Liver (tissue), 8 donors: ENCODE measurements at regions not wholly inside any gene's neighbourhood (a gene's known extent, or its start where the extent isn't known, plus 50 kb on each side); places are given as distances from the start of the nearest gene placed in this dataset.

Experiments used
- DNase-seq: peaks from one replicate; pipeline ENCODE4 v3.0.0-alpha.2; 2017; ENCODE audit warnings: low spot score
- H3K27ac ChIP-seq, 2 donors: one replicate each; pipeline ENCODE4 v1.7.0; 2013; ENCODE audit warnings: inconsistent platforms in 2 of 2, low read length in 2 of 2, control low read depth in 1 of 2, low read depth in 1 of 2, mild to moderate bottlenecking in 1 of 2
- H3K27me3 ChIP-seq, 4 donors: one replicate each; pipeline versions ENCODE4 v1.6.1 to v1.7.0; 2013; ENCODE audit warnings: low read length in 3 of 4, inconsistent platforms in 1 of 4, mild to moderate bottlenecking in 1 of 4, moderate library complexity in 1 of 4; ENCODE audit not compliant: control insufficient read depth in 4 of 4, insufficient read depth in 4 of 4
- H3K36me3 ChIP-seq, 4 donors: one replicate each; pipeline versions ENCODE4 v1.6.1 to v1.7.0; 2013; ENCODE audit warnings: low read length in 3 of 4, mild to moderate bottlenecking in 3 of 4, low read depth in 1 of 4, moderate library complexity in 1 of 4; ENCODE audit not compliant: control insufficient read depth in 4 of 4, insufficient read depth in 3 of 4
- H3K4me1 ChIP-seq, 4 donors: one replicate each; pipeline versions ENCODE4 v1.6.1 to v1.7.0; 2013; ENCODE audit warnings: low read length in 3 of 4, mild to moderate bottlenecking in 3 of 4, moderate library complexity in 1 of 4; ENCODE audit not compliant: control insufficient read depth in 4 of 4, insufficient read depth in 4 of 4
- H3K4me3 ChIP-seq, 3 donors: one replicate each; pipeline versions ENCODE4 v1.6.1 to v1.7.0; 2013; ENCODE audit warnings: low read length in 3 of 3, control low read depth in 1 of 3, low read depth in 1 of 3, mild to moderate bottlenecking in 1 of 3
- H3K9ac ChIP-seq, 2 donors: one replicate each; pipeline ENCODE4 v1.7.0; 2013; ENCODE audit warnings: low read length in 2 of 2, mild to moderate bottlenecking in 2 of 2, moderate library complexity in 2 of 2, control low read depth in 1 of 2, low read depth in 1 of 2
- H3K9me3 ChIP-seq, 4 donors: one replicate each; pipeline versions ENCODE4 v1.6.1 to v1.7.0; 2013; ENCODE audit warnings: low read length in 3 of 4; ENCODE audit not compliant: control insufficient read depth in 4 of 4
- EGR1 ChIP-seq, 2 donors: IDR thresholded peaks; 2 replicates each; pipeline ENCODE4 v1.6.1; 2016 to 2018; ENCODE audit warnings: antibody characterized with exemption in 2 of 2, low read depth in 2 of 2
- FOXA1 ChIP-seq: IDR thresholded peaks from 2 replicates; pipeline ENCODE4 v1.6.1; 2016; ENCODE audit warnings: antibody characterized with exemption
- GABPA ChIP-seq, 2 donors: IDR thresholded peaks in 1 of 2; conservative IDR thresholded peaks in 1 of 2; 2 replicates each; pipeline ENCODE4 v1.6.1; 2016; ENCODE audit warnings: antibody characterized with exemption in 2 of 2, mild to moderate bottlenecking in 1 of 2, moderate library complexity in 1 of 2
- JUND ChIP-seq, 2 donors: IDR thresholded peaks; 2 replicates each; pipeline ENCODE4 v1.6.1; 2016; ENCODE audit warnings: antibody characterized with exemption in 2 of 2
- NR2F2 ChIP-seq: IDR thresholded peaks from 2 replicates; pipeline ENCODE4 v1.6.1; 2016; ENCODE audit warnings: antibody characterized with exemption
- RAD21 ChIP-seq, 2 donors: IDR thresholded peaks; 2 replicates each; pipeline ENCODE4 v1.6.1; 2016; ENCODE audit warnings: antibody characterized with exemption in 2 of 2, mild to moderate bottlenecking in 2 of 2
- RXRA ChIP-seq, 2 donors: IDR thresholded peaks; 2 replicates each; pipeline ENCODE4 v1.6.1; 2017 to 2018; ENCODE audit warnings: antibody characterized with exemption in 2 of 2, mild to moderate bottlenecking in 1 of 2
- SP1 ChIP-seq: IDR thresholded peaks from 2 replicates; pipeline ENCODE4 v1.6.1; 2018; ENCODE audit warnings: antibody characterized with exemption, mild to moderate bottlenecking
- TAF1 ChIP-seq: conservative IDR thresholded peaks from 2 replicates; pipeline ENCODE4 v1.6.1; 2016; ENCODE audit warnings: antibody characterized with exemption, mild to moderate bottlenecking
- YY1 ChIP-seq: IDR thresholded peaks from 2 replicates; pipeline ENCODE4 v1.6.1; 2016; ENCODE audit warnings: antibody characterized with exemption, mild to moderate bottlenecking
- WGBS: extraction: QIAGEN DNeasy Blood & Tissue Kit; methylation state at CpG from one replicate; pipeline ENCODE4 v1.1.7; 2013; 5-methylcytosine and 5-hydroxymethylcytosine counted together
- TF ChIP-seq, protein P1 (sequence below): IDR thresholded peaks from 2 replicates; pipeline ENCODE4 v1.6.1; 2016; ENCODE audit warnings: antibody characterized with exemption
- TF ChIP-seq, protein P2 (sequence below): IDR thresholded peaks from 2 replicates; pipeline ENCODE4 v1.6.1; 2016; ENCODE audit warnings: antibody characterized with exemption
- TF ChIP-seq, protein P3 (sequence below): fragments of 150-350 bp; IDR thresholded peaks from 2 replicates; pipeline ENCODE4 v1.5.1; 2017; ENCODE audit warnings: improper control_type of control experiment, low read depth, low read length; ENCODE audit not compliant: missing input control
- TF ChIP-seq, protein P4 (sequence below): IDR thresholded peaks from 2 replicates; pipeline ENCODE4 v1.6.1; 2016; ENCODE audit warnings: antibody characterized with exemption, mild to moderate bottlenecking
- donor health status: healthy.
- donor health status: healthy.
- donor health status: healthy.
- donor health status: healthy.
- donor health status: healthy.

DNA sequence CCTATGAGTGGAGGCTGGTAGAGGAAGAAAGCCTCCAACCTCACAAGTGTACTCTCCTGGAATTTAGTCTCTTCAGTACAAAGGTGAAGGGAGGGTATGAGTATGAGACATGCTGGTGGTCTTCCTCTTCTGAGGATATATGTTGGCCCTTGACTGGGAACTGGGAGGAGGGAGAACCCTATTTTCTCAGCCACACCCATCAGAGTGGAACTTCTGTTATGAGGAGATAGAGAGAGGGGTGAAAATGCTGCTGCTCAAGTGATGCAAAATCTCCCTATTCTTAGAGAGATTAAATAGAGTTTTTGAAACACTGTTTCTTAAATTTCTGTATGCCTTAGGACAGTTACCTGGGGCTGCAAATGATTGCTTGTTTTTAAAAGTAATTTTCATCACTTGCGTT lies 203.4 kb upstream of the PRR16 start:
- no peaks in the 10 kb centered on the region for H3K9me3 ChIP-seq
- no peak overlapping the region for H3K4me3 ChIP-seq
- WGBS, result 83% methylated on average over 1 of the region's 1 CpG
- H3K9ac ChIP-seq, result no peak overlapping the region
- H3K36me3 ChIP-seq, result no peaks in the 10 kb centered on the region
- TF ChIP-seq TAF1 (no peak), JUND (IDR thresholded peaks at IDR 0.05) (no peak), RXRA (IDR thresholded peaks at IDR 0.05) (no peak)
- TF ChIP-seq, protein P1, sequence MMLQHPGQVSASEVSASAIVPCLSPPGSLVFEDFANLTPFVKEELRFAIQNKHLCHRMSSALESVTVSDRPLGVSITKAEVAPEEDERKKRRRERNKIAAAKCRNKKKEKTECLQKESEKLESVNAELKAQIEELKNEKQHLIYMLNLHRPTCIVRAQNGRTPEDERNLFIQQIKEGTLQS, result no peak
- TF ChIP-seq, protein P2, sequence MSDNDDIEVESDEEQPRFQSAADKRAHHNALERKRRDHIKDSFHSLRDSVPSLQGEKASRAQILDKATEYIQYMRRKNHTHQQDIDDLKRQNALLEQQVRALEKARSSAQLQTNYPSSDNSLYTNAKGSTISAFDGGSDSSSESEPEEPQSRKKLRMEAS, result no peak
- TF ChIP-seq, protein P3, sequence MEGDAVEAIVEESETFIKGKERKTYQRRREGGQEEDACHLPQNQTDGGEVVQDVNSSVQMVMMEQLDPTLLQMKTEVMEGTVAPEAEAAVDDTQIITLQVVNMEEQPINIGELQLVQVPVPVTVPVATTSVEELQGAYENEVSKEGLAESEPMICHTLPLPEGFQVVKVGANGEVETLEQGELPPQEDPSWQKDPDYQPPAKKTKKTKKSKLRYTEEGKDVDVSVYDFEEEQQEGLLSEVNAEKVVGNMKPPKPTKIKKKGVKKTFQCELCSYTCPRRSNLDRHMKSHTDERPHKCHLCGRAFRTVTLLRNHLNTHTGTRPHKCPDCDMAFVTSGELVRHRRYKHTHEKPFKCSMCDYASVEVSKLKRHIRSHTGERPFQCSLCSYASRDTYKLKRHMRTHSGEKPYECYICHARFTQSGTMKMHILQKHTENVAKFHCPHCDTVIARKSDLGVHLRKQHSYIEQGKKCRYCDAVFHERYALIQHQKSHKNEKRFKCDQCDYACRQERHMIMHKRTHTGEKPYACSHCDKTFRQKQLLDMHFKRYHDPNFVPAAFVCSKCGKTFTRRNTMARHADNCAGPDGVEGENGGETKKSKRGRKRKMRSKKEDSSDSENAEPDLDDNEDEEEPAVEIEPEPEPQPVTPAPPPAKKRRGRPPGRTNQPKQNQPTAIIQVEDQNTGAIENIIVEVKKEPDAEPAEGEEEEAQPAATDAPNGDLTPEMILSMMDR, result no peak
- DNase-seq, result no peak
- H3K4me1 ChIP-seq, result no peaks in the 10 kb centered on the region
- no peak overlapping the region for H3K27ac ChIP-seq
- peaks cover 0 to 2% (median 0%) of the 10 kb centered on the region in 4 donors for H3K27me3 ChIP-seq

DNA sequence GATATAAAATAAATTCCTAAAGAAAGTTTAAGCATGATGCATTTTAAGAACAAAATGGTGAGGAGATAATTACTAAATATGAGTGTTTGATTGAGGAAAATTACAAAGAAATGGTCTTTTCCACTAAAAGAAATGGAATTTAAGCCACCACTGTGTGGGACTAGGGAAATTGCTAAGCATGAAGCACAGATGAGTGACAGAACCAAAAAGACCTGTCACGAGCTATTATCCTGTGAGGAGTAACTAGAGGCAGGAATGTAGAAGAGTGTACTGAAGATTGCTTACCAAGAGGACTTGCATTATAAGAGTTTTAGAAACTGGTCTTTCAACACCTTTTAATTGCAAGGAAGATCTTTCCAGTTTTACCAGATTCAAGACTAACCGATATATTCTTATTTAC lies 193.6 kb upstream of the PRR16 start:
- WGBS, result 68% methylated on average over 2 of the region's 2 CpGs
- H3K4me1 ChIP-seq, result no peaks in the 10 kb centered on the region
- H3K36me3 ChIP-seq, result no peaks in the 10 kb centered on the region
- H3K27me3 ChIP-seq, result no peaks in the 10 kb centered on the region
- no peak for DNase-seq
- H3K27ac ChIP-seq, result no peak overlapping the region
- no peak overlapping the region for H3K9ac ChIP-seq
- H3K9me3 ChIP-seq, result no peaks in the 10 kb centered on the region
- TF ChIP-seq TAF1, result no peak
- TF ChIP-seq GABPA (IDR thresholded peaks at IDR 0.05 in 1 of 2, conservative IDR thresholded peaks at IDR 0.05 in 1 of 2), result no peak
- TF ChIP-seq RAD21 (IDR thresholded peaks at IDR 0.05), result no peak
- TF ChIP-seq, protein P1, result no peak
- TF ChIP-seq SP1, result no peak
- no peak for TF ChIP-seq YY1
- TF ChIP-seq, protein P4, sequence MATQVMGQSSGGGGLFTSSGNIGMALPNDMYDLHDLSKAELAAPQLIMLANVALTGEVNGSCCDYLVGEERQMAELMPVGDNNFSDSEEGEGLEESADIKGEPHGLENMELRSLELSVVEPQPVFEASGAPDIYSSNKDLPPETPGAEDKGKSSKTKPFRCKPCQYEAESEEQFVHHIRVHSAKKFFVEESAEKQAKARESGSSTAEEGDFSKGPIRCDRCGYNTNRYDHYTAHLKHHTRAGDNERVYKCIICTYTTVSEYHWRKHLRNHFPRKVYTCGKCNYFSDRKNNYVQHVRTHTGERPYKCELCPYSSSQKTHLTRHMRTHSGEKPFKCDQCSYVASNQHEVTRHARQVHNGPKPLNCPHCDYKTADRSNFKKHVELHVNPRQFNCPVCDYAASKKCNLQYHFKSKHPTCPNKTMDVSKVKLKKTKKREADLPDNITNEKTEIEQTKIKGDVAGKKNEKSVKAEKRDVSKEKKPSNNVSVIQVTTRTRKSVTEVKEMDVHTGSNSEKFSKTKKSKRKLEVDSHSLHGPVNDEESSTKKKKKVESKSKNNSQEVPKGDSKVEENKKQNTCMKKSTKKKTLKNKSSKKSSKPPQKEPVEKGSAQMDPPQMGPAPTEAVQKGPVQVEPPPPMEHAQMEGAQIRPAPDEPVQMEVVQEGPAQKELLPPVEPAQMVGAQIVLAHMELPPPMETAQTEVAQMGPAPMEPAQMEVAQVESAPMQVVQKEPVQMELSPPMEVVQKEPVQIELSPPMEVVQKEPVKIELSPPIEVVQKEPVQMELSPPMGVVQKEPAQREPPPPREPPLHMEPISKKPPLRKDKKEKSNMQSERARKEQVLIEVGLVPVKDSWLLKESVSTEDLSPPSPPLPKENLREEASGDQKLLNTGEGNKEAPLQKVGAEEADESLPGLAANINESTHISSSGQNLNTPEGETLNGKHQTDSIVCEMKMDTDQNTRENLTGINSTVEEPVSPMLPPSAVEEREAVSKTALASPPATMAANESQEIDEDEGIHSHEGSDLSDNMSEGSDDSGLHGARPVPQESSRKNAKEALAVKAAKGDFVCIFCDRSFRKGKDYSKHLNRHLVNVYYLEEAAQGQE, result no peak
- no peak for TF ChIP-seq EGR1 (IDR thresholded peaks at IDR 0.05; ENCODE audit: low read depth in 2 of 2)
- no peak for TF ChIP-seq FOXA1
- TF ChIP-seq, protein P2, result no peak
- TF ChIP-seq NR2F2, result no peak
- TF ChIP-seq, protein P3, result no peak
- TF ChIP-seq JUND (IDR thresholded peaks at IDR 0.05), result no peak
- no peak overlapping the region for H3K4me3 ChIP-seq
